ENCODE measurements at regions not wholly inside any gene's neighbourhood (a gene's known extent, or its start where the extent isn't known, plus 50 kb on each side); places are given as distances from the start of the nearest gene placed in this dataset.

DNA sequence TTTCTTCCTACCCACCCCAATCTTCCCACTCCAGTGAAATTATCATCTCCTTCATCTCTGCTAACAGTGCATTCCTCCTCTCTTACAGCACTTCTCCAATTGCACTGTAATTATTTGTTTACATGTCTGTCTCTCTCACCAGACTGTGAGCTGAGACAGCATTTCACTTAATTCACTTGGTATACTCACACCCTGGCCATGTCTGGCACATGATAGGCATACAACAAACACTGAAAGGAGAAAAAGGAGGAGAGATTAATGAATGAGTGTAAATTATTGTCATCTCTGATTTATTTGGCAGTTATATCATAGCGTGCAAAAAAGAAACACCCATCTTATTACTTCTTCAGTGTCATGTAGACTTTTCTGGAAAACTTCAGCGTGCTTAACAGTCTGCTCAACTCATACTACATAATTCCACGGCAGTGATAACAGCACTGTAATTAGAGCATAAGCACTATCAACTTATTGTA lies 452.3 kb downstream of the ADAMTS20 start:
- ChIA-PET CTCF (no interaction called here), POLR2A (no interaction called here), RAD21 (ENCODE audit: low non-redundant PET in 1 of 2, low total read pairs in 2 of 2, uncharacterized antibody in 2 of 2, unreplicated experiment in 2 of 2) (no interaction called here)
- no peaks in the 10 kb centered on the region for H3K27me3 ChIP-seq (ENCODE audit: insufficient read depth, low read length)
- no peak overlapping the region for H3K4me3 ChIP-seq (replicated peaks in 1 of 2; ENCODE audit: low read depth in 1 of 2, low read length in 2 of 2)
- H3K9me3 ChIP-seq (ENCODE audit: control insufficient read depth in 1 of 2, insufficient read depth in 1 of 2, low read depth in 1 of 2, low read length in 2 of 2), result no peaks in the 10 kb centered on the region
- ATAC-seq (no peak), DNase-seq (ENCODE audit: low read depth, low spot score) (no peak)
- no peak overlapping the region for H3K27ac ChIP-seq (ENCODE audit: low read depth, low read length)
- H3K79me2 ChIP-seq (ENCODE audit: insufficient read depth, low read length), result no peaks in the 10 kb centered on the region
- H3K4me1 ChIP-seq (ENCODE audit: control insufficient read depth in 1 of 2, insufficient read depth in 2 of 2, low read length in 2 of 2), result no peaks in the 10 kb centered on the region
- TF ChIP-seq EGR1 (IDR thresholded peaks at IDR 0.05; ENCODE audit: low read depth), result no peak
- no peak for TF ChIP-seq POLR2AphosphoS5 (IDR thresholded peaks at IDR 0.05; ENCODE audit: low read depth, low read length)
- no peak for TF ChIP-seq ELF1 (IDR thresholded peaks at IDR 0.05; ENCODE audit: borderline replicate concordance, low read depth)
- no peak overlapping the region for H3K9ac ChIP-seq (ENCODE audit: low read length)
- no TSS peak for BruUV-seq (replicated peaks)
- H3K36me3 ChIP-seq (ENCODE audit: control insufficient read depth in 1 of 2, insufficient read depth in 2 of 2, low read length in 2 of 2), result no peaks in the 10 kb centered on the region
- H2AFZ ChIP-seq (ENCODE audit: low read depth, low read length, poor library complexity, severe bottlenecking), result no peak overlapping the region
- H4K20me1 ChIP-seq (ENCODE audit: insufficient read depth), result no peaks in the 10 kb centered on the region
- intact Hi-C loops (cut with micrococcal nuclease), result no loop called here
- H3K9me2 ChIP-seq (ENCODE audit: insufficient read depth), result no peaks in the 10 kb centered on the region
- no peak overlapping the region for H3K4me2 ChIP-seq (ENCODE audit: low read length)

DNA sequence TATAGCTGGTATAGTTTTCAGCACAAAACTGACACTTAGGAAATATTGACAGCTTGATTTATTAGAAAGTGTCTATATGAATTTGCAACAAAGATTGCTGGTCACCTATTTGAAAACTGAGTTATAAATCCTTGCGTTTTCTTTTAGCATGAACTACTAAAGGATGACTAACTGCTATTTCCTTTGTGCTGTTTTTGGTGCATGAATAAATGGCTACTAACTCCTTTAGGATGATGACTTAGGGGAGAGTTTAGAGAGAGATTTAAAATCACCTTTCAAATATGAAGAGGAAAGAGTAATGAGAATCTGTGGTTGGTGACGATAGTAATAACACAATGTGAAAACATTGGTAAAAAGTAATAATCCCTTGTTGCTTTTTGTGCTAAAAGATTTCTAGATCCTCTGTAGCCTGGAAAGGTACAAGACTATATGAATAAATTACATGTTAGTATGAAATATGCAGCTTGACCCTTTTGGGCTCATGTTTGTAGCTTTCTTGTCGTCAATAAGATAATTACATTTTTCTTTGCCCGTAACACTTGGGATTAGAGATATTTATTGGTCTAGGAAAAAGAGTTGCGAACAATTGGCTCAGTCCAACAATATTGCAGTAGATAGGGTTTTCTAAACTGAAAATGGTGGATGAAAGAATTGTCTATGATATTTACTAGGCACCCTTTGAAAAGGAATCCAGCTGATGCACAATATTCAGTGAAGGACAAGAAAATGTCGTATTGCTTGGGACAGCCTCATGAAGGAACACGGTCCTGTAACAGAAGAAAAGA lies 453.0 kb downstream of the ADAMTS20 start:
- DNase-seq (ENCODE audit: low read depth, low spot score) (no peak), ATAC-seq (no peak)
- H3K27me3 ChIP-seq (ENCODE audit: insufficient read depth, low read length), result no peaks in the 10 kb centered on the region
- no peaks in the 10 kb centered on the region for H3K36me3 ChIP-seq (ENCODE audit: control insufficient read depth in 1 of 2, insufficient read depth in 2 of 2, low read length in 2 of 2)
- RAD21 ChIA-PET (ENCODE audit: low non-redundant PET in 1 of 2, low total read pairs in 2 of 2, uncharacterized antibody in 2 of 2, unreplicated experiment in 2 of 2), result no interaction called here
- BruUV-seq (replicated peaks), result no TSS peak
- POLR2A ChIA-PET, result no interaction called here
- H3K4me3 ChIP-seq (replicated peaks in 1 of 2; ENCODE audit: low read depth in 1 of 2, low read length in 2 of 2), result no peak overlapping the region
- H3K9ac ChIP-seq (ENCODE audit: low read length), result no peak overlapping the region
- no peaks in the 10 kb centered on the region for H3K79me2 ChIP-seq (ENCODE audit: insufficient read depth, low read length)
- no peaks in the 10 kb centered on the region for H3K4me1 ChIP-seq (ENCODE audit: control insufficient read depth in 1 of 2, insufficient read depth in 2 of 2, low read length in 2 of 2)
- H3K27ac ChIP-seq (ENCODE audit: low read depth, low read length), result no peak overlapping the region
- no peaks in the 10 kb centered on the region for H3K9me3 ChIP-seq (ENCODE audit: control insufficient read depth in 1 of 2, insufficient read depth in 1 of 2, low read depth in 1 of 2, low read length in 2 of 2)
- no peak overlapping the region for H3K4me2 ChIP-seq (ENCODE audit: low read length)
- no peaks in the 10 kb centered on the region for H4K20me1 ChIP-seq (ENCODE audit: insufficient read depth)
- no peak for TF ChIP-seq JUND (IDR thresholded peaks at IDR 0.05)
- H2AFZ ChIP-seq (ENCODE audit: low read depth, low read length, poor library complexity, severe bottlenecking), result no peak overlapping the region
- intact Hi-C loops (cut with micrococcal nuclease), result no loop called here
- CTCF ChIA-PET, result no interaction called here
- no peaks in the 10 kb centered on the region for H3K9me2 ChIP-seq (ENCODE audit: insufficient read depth)
